Activated CD4-positive, alpha-beta T cell treated with anti-CD3 and anti-CD28 coated beads, Interleukin-2, amount 50 U/mL, for 24 hours (primary cell): ENCODE measurements at regions not wholly inside any gene's neighbourhood (a gene's known extent, or its start where the extent isn't known, plus 50 kb on each side); places are given as distances from the start of the nearest gene placed in this dataset.

Experiments
- DNase-seq, 2 donors: peaks; one replicate each; pipeline ENCODE4 v3.0.0-alpha.2; 2020; ENCODE audit warnings: low read depth in 1 of 2, low spot score in 1 of 2

DNA sequence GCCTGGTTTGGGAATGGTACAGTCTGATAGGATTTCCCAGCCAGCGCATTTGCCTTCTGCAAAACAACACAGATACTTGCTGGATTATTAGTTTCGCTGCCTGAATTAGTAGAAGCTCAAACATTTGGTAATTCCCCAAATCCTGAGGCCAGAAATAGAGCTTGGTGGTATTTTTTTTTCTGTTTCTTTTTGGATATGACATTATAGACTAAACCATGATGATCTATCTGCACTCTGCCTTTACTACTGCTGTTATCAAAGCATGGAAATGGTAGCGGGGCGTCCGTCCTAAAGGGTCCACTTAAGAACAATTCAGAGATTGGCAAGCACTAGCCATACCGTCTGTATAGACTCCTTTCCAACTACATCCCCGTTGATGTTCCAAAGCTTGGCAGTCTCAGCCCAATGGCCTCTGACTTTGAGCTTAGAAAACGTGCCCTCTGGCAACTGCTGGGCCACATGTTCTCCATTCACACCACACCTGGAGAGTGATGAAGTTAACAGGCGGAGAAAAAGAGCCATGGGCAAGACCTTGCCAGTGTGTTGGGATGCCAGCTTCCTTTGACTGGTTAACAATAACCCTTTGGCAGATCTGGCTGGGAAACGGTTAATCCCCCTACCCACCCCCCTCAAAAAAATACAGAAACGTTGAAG is 241.0 kb upstream of the NR2F2 start:
- no peak for DNase-seq

DNA sequence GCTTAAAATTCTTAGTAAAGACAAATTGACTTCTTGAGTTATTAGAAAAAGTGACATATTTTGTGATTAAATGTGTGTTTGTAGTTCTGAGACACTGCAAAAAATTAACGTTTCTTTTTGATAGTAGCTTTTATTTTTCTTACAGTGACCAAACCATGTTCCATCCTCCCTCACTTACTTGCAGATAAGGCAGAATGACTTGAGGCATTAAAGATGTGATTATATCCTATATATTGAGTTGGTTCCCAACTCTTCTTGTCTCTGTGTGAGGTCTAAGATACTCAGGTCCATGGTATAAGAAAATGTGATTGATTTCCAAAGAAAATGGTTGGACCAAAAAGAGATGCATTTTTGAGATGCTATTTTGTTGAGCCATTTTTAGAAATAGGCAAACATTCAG is 238.3 kb upstream of the NR2F2 start:
- DNase-seq = no peak

DNA sequence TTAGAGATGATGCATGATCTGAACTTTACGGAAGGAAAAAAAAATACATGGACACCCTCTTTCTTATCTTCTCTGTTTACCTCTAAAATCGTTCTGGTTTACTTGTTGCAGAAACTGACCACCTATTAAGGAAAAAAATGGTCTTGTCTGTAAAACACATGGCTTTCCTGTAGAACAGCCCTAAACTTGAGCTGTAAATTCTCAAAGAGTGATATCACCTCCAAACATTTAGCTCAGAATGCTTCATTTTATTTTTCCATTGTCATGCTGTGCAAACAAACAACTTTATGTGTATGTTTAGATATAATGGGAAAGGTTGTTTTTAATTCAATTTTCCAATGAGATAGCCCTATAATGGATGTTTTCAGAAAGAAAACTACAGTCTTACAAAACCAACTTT is 237.4 kb upstream of the NR2F2 start:
- DNase-seq = no peak

DNA sequence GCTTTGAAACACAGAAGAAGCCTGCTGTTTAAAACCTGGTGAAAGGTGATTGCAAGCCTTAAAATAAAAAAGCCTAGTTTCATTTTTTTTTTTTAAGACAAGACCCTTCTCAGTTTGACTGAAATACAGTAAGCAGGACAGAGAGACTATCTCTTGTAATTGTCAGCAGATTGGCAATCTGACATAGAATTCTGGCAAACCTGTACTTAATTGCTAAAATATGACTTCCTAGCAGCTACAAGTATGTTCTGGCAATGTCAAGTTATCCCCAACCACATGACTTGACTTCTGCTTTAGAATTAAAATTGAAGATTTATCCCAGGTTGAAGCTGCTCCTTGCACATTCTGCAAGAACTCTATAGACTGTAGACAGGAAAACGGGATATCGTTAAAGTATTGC is 232.8 kb upstream of the NR2F2 start:
- no peak for DNase-seq

DNA sequence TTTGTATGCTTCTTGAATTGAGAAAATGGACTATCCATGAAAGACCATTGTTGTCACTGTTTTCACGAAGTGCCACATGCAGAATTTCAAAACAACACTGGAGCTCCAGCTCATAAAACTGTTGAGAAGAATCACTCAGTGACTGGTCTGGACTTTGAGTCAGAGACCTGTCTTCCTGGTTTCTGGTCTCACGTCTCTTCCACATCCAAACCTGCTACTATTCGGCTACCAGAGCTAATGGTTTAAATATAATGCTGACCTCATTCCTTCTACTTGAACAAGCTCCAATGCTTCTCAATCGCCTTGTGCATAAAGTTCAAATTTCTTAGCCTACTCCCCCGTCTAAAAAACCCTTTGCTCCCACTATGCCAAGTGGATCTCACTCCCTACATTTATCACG is 227.9 kb upstream of the NR2F2 start:
- DNase-seq = no peak

DNA sequence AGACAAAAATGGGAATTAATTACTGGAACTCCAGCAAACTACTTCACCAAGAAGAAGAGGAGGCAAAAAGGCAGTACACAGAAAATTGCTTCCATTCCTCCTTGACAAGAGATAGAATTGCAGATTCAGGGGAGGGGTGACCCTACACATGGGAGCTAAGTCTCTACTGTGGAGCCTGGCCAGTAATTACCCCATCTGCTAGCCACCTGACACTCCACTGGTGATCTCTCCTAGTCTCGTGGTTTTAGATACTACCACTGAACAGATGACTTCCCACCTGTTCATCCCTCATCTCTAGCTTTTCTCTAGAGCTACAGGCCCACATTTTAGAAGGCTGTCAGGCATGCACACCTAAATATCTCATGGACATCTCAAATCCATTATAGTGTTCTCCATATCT is 224.3 kb upstream of the NR2F2 start:
- no peak for DNase-seq

DNA sequence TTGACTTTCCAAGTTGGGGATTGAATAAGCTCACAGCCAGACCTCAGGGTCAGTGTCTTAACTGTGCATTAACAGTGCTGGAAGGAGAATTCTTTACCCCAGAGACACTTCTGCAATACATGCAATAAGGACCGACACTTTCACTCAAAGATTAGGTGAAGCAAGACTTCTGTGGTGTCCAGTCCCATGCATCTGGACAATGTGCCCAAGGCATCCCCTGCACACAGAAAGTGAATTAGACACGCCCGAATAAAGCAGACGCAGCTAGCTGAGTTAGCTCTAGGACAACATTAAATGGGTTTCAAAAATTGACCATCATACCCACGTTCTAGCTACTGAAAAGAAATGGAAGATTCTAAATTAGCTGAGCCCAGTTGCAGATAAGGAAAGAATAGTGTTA is 223.9 kb upstream of the NR2F2 start:
- no peak for DNase-seq

DNA sequence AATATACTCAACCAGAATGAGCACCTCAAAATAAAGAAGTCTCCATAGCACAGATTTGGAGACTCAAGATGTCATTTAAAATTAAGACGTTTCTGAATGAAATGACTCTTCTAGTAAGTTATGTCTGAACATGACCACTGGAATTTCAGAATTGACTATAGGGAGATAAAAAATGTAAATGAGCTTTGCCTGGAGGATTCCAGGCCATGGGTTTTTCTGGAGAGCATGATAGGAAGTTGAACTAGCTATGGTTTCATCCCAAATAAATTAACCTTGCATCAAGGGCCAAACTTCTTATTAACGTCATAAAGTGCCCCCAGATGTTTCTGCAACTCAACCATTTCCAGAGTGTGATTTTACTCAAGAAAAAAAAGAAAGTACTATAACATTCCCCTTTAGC is 222.6 kb upstream of the NR2F2 start:
- no peak for DNase-seq

DNA sequence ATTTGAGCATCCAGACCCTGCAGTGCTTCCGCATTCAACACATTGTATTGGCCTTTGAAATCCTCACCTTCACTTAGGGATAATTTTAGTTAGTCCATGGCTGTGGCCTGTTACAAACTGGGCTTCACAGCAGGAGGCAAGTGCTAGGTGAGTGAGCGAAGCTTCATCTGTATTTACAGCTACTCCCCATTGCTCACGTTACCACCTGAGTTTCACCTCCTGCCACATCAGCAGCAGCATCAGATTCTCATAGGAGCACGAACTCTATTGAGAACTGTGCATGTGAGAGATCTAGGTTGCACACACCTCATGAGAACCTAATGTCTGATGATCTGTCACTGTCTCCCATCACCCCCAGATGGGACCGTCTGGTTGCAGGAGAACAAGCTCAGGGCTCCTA is 222.1 kb upstream of the NR2F2 start:
- DNase-seq = no peak

DNA sequence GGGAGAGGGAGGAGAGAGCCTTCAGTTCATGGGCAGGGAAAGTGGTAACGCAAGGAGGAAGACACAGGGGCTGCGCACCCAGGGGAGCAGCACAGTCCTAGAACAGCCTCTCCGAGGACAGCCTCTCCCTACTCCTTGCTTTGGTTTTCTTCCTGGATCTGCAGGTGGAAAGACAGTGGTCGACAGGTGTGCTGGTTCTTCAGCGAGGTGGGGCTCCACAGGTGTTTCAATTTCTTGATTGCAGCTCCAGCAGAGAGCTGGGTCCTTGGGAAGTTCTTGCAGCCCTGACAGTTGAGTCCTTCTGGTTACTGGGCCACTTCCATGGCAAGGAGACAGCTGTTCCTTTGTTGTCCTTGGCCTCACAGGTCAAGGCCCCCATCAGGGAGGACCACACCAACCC is 220.7 kb upstream of the NR2F2 start:
- DNase-seq = no peak

DNA sequence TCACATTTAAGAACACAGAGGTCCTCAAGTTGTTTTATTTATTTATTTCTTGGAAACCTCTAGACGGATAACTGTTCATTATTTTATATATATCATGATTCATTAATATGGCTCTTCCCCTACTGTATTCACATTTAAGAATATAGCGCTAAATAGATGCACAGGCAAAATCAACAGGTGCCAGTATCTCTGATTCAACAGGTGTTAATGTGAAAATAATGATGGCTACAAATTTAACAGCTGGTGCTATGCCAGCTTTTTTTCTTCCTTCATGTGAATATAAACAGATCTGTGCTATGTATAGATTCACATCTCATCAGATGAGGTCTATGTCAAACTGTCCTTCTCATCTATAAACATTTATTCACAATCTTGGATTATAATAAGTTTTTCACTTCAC is 218.5 kb upstream of the NR2F2 start:
- DNase-seq = no peak

DNA sequence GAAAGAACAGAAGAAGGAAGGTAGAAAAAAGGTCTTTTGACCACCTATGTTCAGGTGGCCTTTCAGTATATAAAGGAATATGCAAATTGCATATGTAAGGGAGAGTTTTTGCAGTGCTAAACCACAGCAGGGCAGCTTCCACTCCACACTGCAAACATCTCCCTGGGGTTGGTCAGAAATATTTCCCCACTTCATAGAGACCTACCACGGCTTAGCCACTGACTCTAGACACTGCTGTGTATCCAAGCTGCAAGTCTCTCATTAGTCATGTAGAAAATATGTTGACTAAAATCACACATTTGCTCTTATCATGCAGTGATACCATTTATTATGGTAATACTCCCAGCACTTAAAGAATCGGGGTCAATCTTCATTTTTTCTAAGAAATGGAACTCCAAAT is 214.9 kb upstream of the NR2F2 start:
- no peak for DNase-seq

DNA sequence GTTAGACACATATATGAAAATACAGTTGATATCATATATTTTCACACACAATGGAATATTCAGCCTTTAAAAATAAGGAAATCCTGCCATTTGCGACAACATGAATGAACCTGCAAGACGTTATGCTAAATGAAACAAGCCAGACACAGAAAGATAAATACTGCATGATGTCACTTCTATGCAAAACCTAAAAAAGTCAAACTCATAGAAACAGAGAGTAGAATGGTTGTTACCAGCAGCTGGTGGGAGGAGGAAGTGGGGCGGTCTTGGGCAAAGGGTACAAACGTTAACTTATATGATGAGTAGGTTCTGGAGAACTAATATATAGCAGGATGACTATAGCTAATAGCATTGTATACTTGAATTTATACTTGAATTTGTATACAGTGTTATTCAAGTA is 213.2 kb upstream of the NR2F2 start:
- DNase-seq = no peak

DNA sequence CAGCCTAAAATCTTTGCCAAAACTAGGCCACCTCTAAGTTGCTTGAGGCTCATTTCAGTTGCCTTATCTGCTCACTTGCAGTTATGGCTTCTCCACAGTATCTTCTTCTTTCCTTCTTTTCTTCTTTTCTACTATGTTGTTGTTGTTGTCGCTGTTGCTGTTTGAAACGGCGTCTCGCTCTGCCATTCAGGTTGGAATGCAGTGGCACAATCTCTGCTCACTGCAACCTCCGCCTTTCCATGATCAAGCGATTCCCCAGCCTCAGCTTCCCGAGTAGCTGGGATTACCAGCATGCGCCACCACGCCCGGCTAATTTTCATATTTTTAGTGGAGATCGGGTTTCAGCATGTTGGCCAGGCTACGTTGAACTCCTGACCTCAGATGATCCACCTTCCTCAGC is 210.8 kb upstream of the NR2F2 start:
- no peak for DNase-seq

DNA sequence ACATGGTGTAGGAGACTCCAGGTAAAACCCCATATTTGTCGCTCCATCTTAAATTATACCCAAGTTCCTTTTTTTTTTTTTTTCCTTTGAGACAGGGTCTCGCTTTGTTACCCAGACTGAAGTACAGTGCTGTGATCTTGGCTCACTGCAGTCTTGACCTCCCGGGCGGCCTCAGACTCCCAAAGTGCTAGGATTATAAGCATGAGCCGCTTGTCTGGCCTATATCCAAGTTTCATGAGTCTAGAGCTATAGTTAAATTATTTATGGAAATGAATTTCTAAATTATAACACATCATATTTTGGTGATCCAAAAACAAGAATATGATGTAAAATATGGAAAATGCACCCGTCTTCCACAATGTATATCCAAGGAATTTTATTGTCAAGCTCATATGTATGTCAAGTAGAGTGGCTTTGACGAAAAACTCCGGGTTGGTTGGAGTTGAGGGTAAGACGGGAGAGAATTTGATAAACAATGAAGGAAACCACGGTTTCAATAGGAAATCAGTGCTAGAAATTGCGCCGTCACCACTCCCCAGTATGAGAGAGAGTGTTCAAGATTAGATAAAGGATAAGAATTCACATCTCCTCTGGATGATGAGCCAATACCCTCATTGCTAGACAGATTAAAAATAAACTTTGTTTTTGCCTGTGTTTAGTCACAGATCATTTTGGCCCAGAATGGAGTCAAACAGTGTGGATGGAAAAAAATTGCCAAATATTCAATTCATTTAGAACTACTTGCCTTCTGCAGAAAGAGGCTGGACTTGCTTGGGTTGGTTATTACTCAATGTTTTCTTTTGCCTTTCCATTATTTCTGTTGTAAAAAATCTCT is 209.2 kb upstream of the NR2F2 start:
- no peak for DNase-seq

DNA sequence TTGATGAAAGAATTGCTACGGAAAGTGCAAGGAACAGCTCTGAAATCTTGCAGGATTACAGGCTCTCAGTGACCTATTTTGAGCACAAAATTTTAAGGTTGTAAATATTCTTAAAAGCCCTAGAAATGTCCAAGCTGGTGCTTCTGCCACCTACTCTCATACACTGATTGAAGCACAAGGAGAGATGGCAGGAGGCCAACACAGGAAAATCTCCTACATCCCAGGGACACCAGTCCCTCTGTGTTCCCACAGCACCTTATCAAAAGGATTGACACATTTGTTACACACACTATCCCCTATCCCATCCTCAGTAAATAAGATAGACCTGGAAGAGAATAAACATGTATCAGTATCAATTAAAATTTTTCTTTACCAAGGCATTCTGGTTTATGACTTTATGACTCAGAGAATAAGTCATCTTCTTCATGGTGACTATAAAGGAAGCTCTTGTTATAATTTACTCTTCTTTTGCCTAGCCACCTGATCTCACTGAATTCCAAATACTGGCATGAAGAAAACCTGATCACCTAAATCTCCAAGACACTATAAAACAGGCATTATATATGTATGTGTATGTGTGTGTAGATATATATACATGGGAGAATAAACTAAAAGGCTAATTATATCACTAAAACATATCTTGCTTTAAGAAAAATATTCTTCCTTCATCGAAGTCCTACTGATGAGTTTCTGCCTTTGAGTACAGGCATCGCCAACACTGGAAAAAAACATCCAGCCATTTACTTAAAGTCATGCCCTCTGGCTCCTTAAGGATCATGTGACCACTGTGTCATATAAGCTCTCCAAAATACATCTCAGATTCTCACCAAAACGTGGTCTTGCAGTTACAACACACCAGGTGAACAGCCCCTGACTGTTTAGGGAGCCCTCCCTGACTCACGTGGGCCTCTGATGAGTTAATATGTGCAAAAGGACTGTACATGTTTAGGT is 208.1 kb upstream of the NR2F2 start:
- DNase-seq = no peak

DNA sequence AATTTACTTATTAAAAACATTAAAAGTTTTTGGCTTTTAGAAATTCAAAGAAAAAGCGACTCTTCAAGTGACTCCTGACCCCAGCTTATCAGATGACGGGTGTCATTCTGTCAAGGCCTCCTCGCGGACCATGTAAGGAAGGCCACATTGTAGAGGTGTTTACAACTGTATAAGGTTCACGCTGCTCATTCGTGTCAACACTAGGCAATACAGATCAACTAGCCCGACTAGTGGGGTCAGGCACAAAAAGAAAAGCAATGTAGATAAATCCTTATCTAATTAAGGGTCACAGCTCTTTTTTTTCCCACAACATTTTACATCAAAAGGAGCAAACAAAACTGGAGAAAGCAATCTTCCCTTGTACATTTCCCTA is 207.5 kb upstream of the NR2F2 start:
- DNase-seq = no peak

DNA sequence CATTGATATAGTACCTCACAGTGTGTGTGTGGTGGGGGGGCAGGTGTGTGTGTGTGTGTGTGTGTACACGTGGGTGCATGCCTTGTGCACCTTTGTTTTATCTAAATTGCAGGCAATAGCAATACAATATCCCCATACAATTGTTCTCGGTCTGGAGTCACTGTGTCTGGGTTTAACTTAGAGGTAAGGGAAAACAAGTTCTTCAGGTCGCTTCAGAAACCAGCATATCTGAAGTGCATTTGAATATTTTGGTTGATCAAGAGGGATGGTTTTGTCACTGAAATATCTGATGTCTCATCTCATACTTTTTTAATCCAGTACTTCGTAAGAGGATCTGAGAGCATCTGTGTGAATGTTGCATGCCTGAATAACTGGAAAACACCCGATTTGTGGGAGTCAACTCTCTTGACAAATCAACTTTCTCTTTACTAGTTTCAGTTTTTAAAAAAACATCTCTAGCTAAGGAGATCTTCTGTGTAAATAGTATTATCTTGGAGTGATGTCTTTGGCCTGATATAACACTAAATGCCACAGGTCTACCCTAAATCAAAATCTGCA is 206.8 kb upstream of the NR2F2 start:
- no peak for DNase-seq

DNA sequence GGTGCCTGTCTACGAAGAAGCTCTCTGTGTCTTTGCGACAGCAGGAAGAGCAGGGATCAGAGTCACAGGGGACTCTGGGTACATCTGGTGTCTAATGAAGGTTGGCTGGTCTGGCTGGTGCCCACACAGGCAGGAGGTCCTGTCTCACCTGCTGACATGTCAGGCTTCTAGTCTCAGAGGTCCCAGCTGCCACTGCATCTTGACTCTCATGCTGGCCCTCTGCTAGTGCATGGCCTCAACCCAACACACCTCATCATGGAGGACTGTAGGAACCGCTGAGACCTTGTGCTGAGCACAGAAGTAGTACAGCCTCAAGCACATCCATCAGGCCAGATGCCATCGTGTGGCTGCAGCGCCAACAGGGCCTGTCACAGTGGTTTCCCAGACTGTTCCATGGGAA is 206.1 kb upstream of the NR2F2 start:
- no peak for DNase-seq

DNA sequence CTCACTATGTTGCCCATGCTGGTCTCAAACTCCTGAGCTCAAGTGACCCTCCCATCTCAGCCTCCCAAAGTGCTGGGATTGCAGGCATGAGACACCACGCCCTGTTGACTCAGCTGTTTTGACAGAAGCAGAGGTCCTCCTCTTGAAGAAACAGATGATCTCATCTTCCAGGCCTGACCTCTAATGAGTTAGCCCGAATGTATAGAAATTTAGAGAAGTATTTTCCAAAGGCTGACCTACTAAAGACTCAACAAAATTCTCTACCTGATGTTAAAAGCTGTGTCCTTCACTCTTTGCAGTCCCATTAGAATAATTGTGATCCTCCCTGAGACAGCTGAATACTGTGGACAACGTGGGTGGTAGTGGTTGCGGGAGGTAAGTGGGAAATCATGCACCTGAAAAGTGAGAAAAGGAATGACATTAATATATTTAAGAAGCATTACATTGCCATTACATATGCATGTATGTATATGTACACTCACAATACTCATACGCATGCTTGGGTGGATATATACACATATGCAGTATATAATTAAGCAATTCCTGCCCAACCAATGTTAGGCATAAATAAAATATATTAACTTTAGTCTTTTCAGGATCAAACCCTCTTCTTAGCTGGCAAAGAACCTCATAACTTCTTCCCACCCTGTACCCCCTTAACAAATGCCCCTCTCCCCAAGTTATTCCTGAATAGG is 204.6 kb upstream of the NR2F2 start:
- DNase-seq = no peak

DNA sequence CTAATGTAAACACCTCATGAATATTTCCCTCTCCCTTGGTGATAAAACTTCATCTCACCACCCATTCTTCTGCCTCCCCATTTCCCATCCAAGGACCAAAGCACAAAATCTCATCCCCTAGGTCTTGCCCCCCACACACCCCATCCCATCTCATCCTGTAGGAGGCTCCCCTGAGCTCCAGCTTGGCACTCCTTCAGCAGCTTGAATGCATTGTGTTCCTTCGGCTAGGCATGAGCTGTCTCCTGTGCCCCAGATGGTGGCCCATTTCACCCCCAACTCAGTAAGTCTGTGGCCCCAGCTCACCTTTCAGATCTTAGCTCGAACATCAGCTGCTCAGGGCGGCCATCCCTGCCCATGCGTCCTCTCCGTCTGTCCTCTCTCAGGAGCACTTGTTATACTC is 203.6 kb upstream of the NR2F2 start:
- no peak for DNase-seq
